ENCODE measurements at regions not wholly inside any gene's neighbourhood (a gene's known extent, or its start where the extent isn't known, plus 50 kb on each side); places are given as distances from the start of the nearest gene placed in this dataset.
A peak's percentile ranks its signal among the peaks of the same experiment; 100 is the strongest.
"Not testable (repeated sequence)": the region's sequence is repeated elsewhere in the genome, so short reads cannot be mapped to it uniquely, and the experiment has no call there.

GRCh38 chr5:40437452-40437861, 242.3 kb upstream of the PTGER4 start:
- DNase-seq (ENCODE audit: low read depth), result peak; percentile 44
- TF ChIP-seq CTCF (conservative IDR thresholded peaks at IDR 0.05; ENCODE audit: low read depth, low read length), result no peak
- no peak overlapping the region for H3K4me3 ChIP-seq (ENCODE audit: low read length)

DNA sequence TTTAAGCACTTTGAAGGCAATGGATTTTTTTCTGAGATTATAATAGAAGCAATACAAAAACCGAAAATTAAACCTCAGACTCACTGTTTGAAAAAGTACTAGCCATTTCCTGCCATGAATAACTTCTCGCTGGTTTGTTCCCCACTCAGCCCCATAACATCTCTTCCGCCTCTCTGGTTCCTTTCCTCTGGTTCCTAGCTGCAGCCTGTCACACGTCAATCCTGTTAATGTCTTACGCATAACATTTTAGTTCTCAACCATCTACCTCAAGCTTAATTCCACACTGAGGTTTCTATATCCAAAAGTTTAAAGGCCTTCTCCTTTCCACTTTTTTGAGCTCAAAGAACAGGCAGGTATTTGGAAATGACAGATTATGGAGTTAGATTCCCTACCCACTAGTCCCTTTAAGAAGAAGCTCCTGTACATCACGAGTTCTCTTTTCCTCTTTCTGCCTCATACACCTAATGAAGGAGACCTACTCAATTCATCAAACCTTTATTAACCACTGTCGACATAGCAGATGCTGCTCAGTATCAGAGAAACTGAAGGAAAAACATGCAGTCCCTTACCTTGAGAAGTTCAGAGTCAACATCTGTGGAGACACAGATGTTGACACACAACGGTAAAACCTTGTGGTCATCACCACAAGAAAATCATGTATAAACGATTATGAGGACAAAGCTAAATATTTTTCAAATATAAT, 243.0 kb upstream of the PTGER4 start:
- no peak for DNase-seq (ENCODE audit: low read depth)
- TF ChIP-seq CTCF (conservative IDR thresholded peaks at IDR 0.05; ENCODE audit: low read depth, low read length), result no peak
- no peak overlapping the region for H3K4me3 ChIP-seq (ENCODE audit: low read length)

- H3K4me3 ChIP-seq (ENCODE audit: low read length); DNase-seq (ENCODE audit: low read depth): not testable (repeated sequence)
Measured at GRCh38 chr5:40435706-40436105, 244.0 kb upstream of the PTGER4 start.

GRCh38 chr5:40432836-40433235, 246.9 kb upstream of the PTGER4 start:
- no peak for TF ChIP-seq CTCF (conservative IDR thresholded peaks at IDR 0.05; ENCODE audit: low read depth, low read length)
- no peak overlapping the region for H3K4me3 ChIP-seq (ENCODE audit: low read length)
- no peak for DNase-seq (ENCODE audit: low read depth)

DNA sequence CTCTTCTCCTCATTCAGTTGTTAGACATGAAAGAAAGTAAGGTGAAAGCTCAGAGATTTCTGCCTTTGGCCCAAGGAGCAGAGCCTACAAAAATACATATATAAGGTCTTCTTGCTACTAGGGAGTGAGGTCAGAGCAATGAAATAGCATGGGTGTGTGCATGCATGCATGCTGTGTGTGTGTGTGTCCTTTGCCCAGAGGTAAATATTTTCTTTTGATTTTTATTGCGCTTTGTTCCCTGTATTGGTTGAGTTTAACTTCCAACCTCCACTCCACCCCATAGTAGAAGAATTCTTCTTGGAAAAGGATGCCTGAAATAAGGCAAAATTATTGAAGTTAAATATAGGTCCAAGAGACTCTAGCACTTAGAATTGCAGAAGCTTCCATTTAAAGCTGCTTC, 248.0 kb upstream of the PTGER4 start:
- TF ChIP-seq CTCF (conservative IDR thresholded peaks at IDR 0.05; ENCODE audit: low read depth, low read length), result no peak
- no peak for DNase-seq (ENCODE audit: low read depth)
- no peak overlapping the region for H3K4me3 ChIP-seq (ENCODE audit: low read length)

- TF ChIP-seq CTCF (conservative IDR thresholded peaks at IDR 0.05; ENCODE audit: low read depth, low read length), result no peak
- DNase-seq (ENCODE audit: low read depth), result no peak
- no peak overlapping the region for H3K4me3 ChIP-seq (ENCODE audit: low read length)
Measured at GRCh38 chr5:40430101-40430710, 249.5 kb upstream of the PTGER4 start.

GRCh38 chr5:40429258-40430100, 250.2 kb upstream of the PTGER4 start:
- no peak for DNase-seq (ENCODE audit: low read depth)
- TF ChIP-seq CTCF (conservative IDR thresholded peaks at IDR 0.05; ENCODE audit: low read depth, low read length), result no peak
- H3K4me3 ChIP-seq (ENCODE audit: low read length), result no peak overlapping the region

All from retinal pigment epithelial cell (primary cell).